HG03097 (cell line): ENCODE measurements at regions not wholly inside any gene's neighbourhood (a gene's known extent, or its start where the extent isn't known, plus 50 kb on each side); places are given as distances from the start of the nearest gene placed in this dataset.

Experiments
- ATAC-seq: cut with Tn5 transposase; IDR thresholded peaks from one replicate; pipeline ENCODE4 v1.9.1; 2021; ENCODE audit not compliant: unreplicated experiment, low FRiP score

GRCh38 chr5:158145827-158146226, 286.9 kb upstream of the CLINT1 start:
- ATAC-seq = no peak

- ATAC-seq = no peak
Observed at GRCh38 chr5:158143081-158143480, 284.1 kb upstream of the CLINT1 start.

- no peak for ATAC-seq
Observed at GRCh38 chr5:158142156-158142555, 283.2 kb upstream of the CLINT1 start.

- ATAC-seq = no peak
Observed at GRCh38 chr5:158140120-158140731, 281.3 kb upstream of the CLINT1 start.

GRCh38 chr5:158139161-158139560, 280.2 kb upstream of the CLINT1 start:
- no peak for ATAC-seq

- ATAC-seq = no peak
Observed at GRCh38 chr5:158135682-158136179, 276.8 kb upstream of the CLINT1 start.

- ATAC-seq = no peak
Observed at GRCh38 chr5:158133369-158133768, 274.4 kb upstream of the CLINT1 start.

- ATAC-seq = no peak
Observed at GRCh38 chr5:158127536-158127935, 268.6 kb upstream of the CLINT1 start.

- ATAC-seq = no peak
Observed at GRCh38 chr5:158126442-158127405, 267.8 kb upstream of the CLINT1 start.

GRCh38 chr5:158124606-158125316, 265.8 kb upstream of the CLINT1 start:
- ATAC-seq = no peak

GRCh38 chr5:158123595-158123994, 264.6 kb upstream of the CLINT1 start:
- no peak for ATAC-seq

- ATAC-seq = no peak
Observed at GRCh38 chr5:158121678-158122077, 262.7 kb upstream of the CLINT1 start.

- no peak for ATAC-seq
Observed at GRCh38 chr5:158120760-158121159, 261.8 kb upstream of the CLINT1 start.

- no peak for ATAC-seq
Observed at GRCh38 chr5:158119961-158120723, 261.2 kb upstream of the CLINT1 start.

- no peak for ATAC-seq
Observed at GRCh38 chr5:158117467-158118160, 258.7 kb upstream of the CLINT1 start.

GRCh38 chr5:158116965-158117364, 258.0 kb upstream of the CLINT1 start:
- ATAC-seq = no peak

GRCh38 chr5:158115468-158115867, 256.5 kb upstream of the CLINT1 start:
- ATAC-seq = no peak

- ATAC-seq = no peak
Observed at GRCh38 chr5:158108177-158108576, 249.2 kb upstream of the CLINT1 start.

GRCh38 chr5:158100373-158100888, 241.5 kb upstream of the CLINT1 start:
- no peak for ATAC-seq
